H9 (cell line): ENCODE measurements at regions not wholly inside any gene's neighbourhood (a gene's known extent, or its start where the extent isn't known, plus 50 kb on each side); places are given as distances from the start of the nearest gene placed in this dataset.

Source experiments
- DNase-seq: peaks from one replicate; pipeline ENCODE4 v3.0.0-alpha.2; 2017
- H2AFZ ChIP-seq: one replicate; pipeline ENCODE4 v1.6.1; 2013; ENCODE audit warnings: mild to moderate bottlenecking, low read length, control low read depth, moderate library complexity
- H2AK5ac ChIP-seq: 2 replicates; pipeline ENCODE4 v1.6.1; 2013; ENCODE audit warnings: low read length, control low read depth, mixed read lengths; ENCODE audit not compliant: insufficient read length
- H2BK120ac ChIP-seq: one replicate; pipeline ENCODE4 v1.6.1; 2013; ENCODE audit warnings: low read depth, mild to moderate bottlenecking, low read length, control low read depth, inconsistent platforms; ENCODE audit not compliant: poor library complexity, severe bottlenecking
- H2BK12ac ChIP-seq: 2 replicates; pipeline ENCODE4 v1.6.1; 2013; ENCODE audit warnings: low read length, control low read depth, mixed read lengths, low read depth; ENCODE audit not compliant: insufficient read length
- H2BK15ac ChIP-seq: 2 replicates; pipeline ENCODE4 v1.6.1; 2013; ENCODE audit warnings: low read depth, low read length, control low read depth
- H2BK20ac ChIP-seq: one replicate; pipeline ENCODE4 v1.6.1; 2013; ENCODE audit warnings: low read depth, mild to moderate bottlenecking, low read length, control low read depth, inconsistent platforms; ENCODE audit not compliant: poor library complexity, severe bottlenecking
- H2BK5ac ChIP-seq: 2 replicates; pipeline ENCODE4 v1.6.1; 2013; ENCODE audit warnings: low read length, control low read depth, mixed read lengths; ENCODE audit not compliant: insufficient read length
- H3K14ac ChIP-seq: 2 replicates; pipeline ENCODE4 v1.6.1; 2013; ENCODE audit warnings: low read length, control low read depth; ENCODE audit not compliant: insufficient read depth
- H3K18ac ChIP-seq: 2 replicates; pipeline ENCODE4 v1.6.1; 2013; ENCODE audit warnings: low read depth, mild to moderate bottlenecking, mixed read lengths, low read length, control low read depth; ENCODE audit not compliant: insufficient read length
- H3K23ac ChIP-seq: 2 replicates; pipeline ENCODE4 v1.6.1; 2013; ENCODE audit warnings: low read length, control low read depth, mixed read lengths, low read depth; ENCODE audit not compliant: insufficient read length
- H3K23me2 ChIP-seq: 2 replicates; pipeline ENCODE4 v1.6.1; 2013; ENCODE audit warnings: low read depth, mild to moderate bottlenecking, mixed read lengths, low read length, control low read depth; ENCODE audit not compliant: insufficient read length, poor library complexity, severe bottlenecking
- H3K27ac ChIP-seq: 2 replicates; pipeline ENCODE4 v1.5.1; 2013; ENCODE audit warnings: low read length, control low read depth, mixed read lengths, low read depth; ENCODE audit not compliant: insufficient read length
- H3K27me3 ChIP-seq: 2 replicates; pipeline ENCODE4 v1.6.1; 2013; ENCODE audit warnings: low read length, control low read depth, inconsistent platforms; ENCODE audit not compliant: insufficient read depth
- H3K4ac ChIP-seq: 2 replicates; pipeline ENCODE4 v1.6.1; 2013; ENCODE audit warnings: low read depth, mild to moderate bottlenecking, control low read depth, inconsistent platforms, low read length, moderate library complexity
- H3K4me1 ChIP-seq: 2 replicates; pipeline ENCODE4 v1.6.1; 2013; ENCODE audit warnings: low read length, control low read depth, inconsistent platforms; ENCODE audit not compliant: insufficient read depth
- H3K4me2 ChIP-seq: 2 replicates; pipeline ENCODE4 v1.6.1; 2013; ENCODE audit warnings: low read length, control low read depth, mixed read lengths; ENCODE audit not compliant: insufficient read length, insufficient read depth
- H3K56ac ChIP-seq: 2 replicates; pipeline ENCODE4 v1.6.1; 2013; ENCODE audit warnings: low read depth, mild to moderate bottlenecking, mixed read lengths, low read length, control low read depth; ENCODE audit not compliant: insufficient read length
- H3K79me1 ChIP-seq: 2 replicates; pipeline ENCODE4 v1.6.1; 2013; ENCODE audit warnings: low read depth, mild to moderate bottlenecking, moderate library complexity, low read length, control low read depth, inconsistent platforms; ENCODE audit not compliant: insufficient read depth, poor library complexity, severe bottlenecking
- H3K79me2 ChIP-seq: 2 replicates; pipeline ENCODE4 v1.6.1; 2013; ENCODE audit warnings: low read length, control low read depth, inconsistent platforms; ENCODE audit not compliant: insufficient read depth
- H3K9ac ChIP-seq: 2 replicates; pipeline ENCODE4 v1.6.1; 2013; ENCODE audit warnings: low read length, control low read depth, mixed read lengths; ENCODE audit not compliant: insufficient read length; ENCODE audit errors: extremely low read depth
- H3K9me3 ChIP-seq: one replicate; pipeline ENCODE4 v1.6.1; 2013; ENCODE audit warnings: low read depth, low read length, inconsistent platforms; ENCODE audit not compliant: control insufficient read depth
- H3T11ph ChIP-seq: one replicate; pipeline ENCODE4 v1.6.1; 2013; ENCODE audit warnings: mild to moderate bottlenecking, low read length, control low read depth, inconsistent platforms
- H4K20me1 ChIP-seq: one replicate; pipeline ENCODE4 v1.6.1; 2013; ENCODE audit not compliant: control insufficient read depth, insufficient read length, insufficient read depth
- H4K5ac ChIP-seq: 2 replicates; pipeline ENCODE4 v1.6.1; 2013; ENCODE audit warnings: low read depth, mild to moderate bottlenecking, mixed read lengths, low read length, control low read depth; ENCODE audit not compliant: insufficient read length
- H4K8ac ChIP-seq: replicated peaks from 2 replicates; pipeline ENCODE4 v1.6.1; 2013; ENCODE audit warnings: low read length, control low read depth, mixed read lengths, low read depth; ENCODE audit not compliant: insufficient read length
- H4K91ac ChIP-seq: 2 replicates; pipeline ENCODE4 v1.6.1; 2013; ENCODE audit warnings: low read depth, mild to moderate bottlenecking, moderate library complexity, mixed read lengths, low read length, control low read depth; ENCODE audit not compliant: insufficient read length
- H3K27ac Mint-ChIP-seq, 3 experiments: 2 replicates in 2 of 3; 3 replicates in 1 of 3; pipeline ENCODE4 v1.8.0; 2020 to 2021; ENCODE audit warnings: mixed read lengths in 3 of 3, mild to moderate bottlenecking in 1 of 3, moderate library complexity in 1 of 3
- H3K27me3 Mint-ChIP-seq: 2 replicates; pipeline ENCODE4 v1.8.0; 2021; ENCODE audit warnings: low read depth, mild to moderate bottlenecking, moderate library complexity, mixed read lengths
- H3K36me3 Mint-ChIP-seq, 3 experiments: 2 replicates in 2 of 3; 3 replicates in 1 of 3; pipeline ENCODE4 v1.8.0; 2020 to 2021; ENCODE audit warnings: low read depth in 3 of 3, mixed read lengths in 3 of 3; ENCODE audit not compliant: insufficient read depth in 1 of 3
- H3K4me1 Mint-ChIP-seq, 2 experiments: 2 replicates each; pipeline ENCODE4 v1.8.0; 2020; ENCODE audit warnings: mixed read lengths in 2 of 2
- H3K4me3 Mint-ChIP-seq, 2 experiments: 2 replicates in 1 of 2; 3 replicates in 1 of 2; pipeline ENCODE4 v1.8.0; 2020 to 2021; ENCODE audit warnings: mild to moderate bottlenecking in 2 of 2, mixed read lengths in 2 of 2, moderate library complexity in 1 of 2
- H3K9me3 Mint-ChIP-seq, 2 experiments: 2 replicates in 1 of 2; 3 replicates in 1 of 2; pipeline ENCODE4 v1.8.0; 2020; ENCODE audit warnings: mild to moderate bottlenecking in 2 of 2, mixed read lengths in 2 of 2, moderate library complexity in 1 of 2
- WGBS: extraction: QIAGEN DNeasy Blood & Tissue Kit; methylation state at CpG from one replicate; pipeline ENCODE4 v1.1.7; 2013; ENCODE audit warnings: missing lambda C conversion rate, low lambda C conversion rate, mixed read lengths; ENCODE audit not compliant: insufficient read length; ENCODE audit errors: extremely low coverage; 5-methylcytosine and 5-hydroxymethylcytosine counted together
- TF ChIP-seq, protein P1 (sequence below): fragments of 200-600 bp; sonication (generic); conservative IDR thresholded peaks from 3 replicates; pipeline ENCODE4 v1.8.0; 2021; ENCODE audit warnings: antibody characterized with exemption, mild to moderate bottlenecking

DNA sequence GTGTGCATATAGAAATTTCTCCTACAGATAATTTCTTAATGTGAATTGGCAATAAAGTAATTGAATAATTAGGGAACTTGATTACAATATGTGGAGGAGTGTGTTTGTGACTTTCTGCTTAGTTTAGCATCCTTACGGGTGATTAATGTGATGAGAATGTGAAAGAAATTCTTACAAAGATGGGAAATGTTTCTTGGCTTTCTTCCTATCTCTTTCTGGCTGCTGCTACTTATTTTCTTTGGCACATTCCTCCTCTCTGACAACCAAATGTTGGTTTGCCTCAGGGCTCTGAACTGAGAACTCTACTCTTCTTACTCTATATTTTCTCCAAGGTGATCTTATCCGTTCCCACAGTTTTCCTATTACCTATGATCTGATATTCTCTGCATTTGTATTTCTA is 300.1 kb downstream of the TBC1D4 start:
- Histone ChIP-seq H3K9me3 (peaks cover 6% of the 10 kb centered on the region), H3K27me3 (no peaks in the 10 kb centered on the region), H4K5ac (no peak overlapping the region), H2BK15ac (no peak overlapping the region), H4K91ac (no peak overlapping the region), H3K4ac (no peak overlapping the region), H3K14ac (no peak overlapping the region), H3K4me1 (no peaks in the 10 kb centered on the region), H3K27ac (no peak overlapping the region), H3K18ac (no peak overlapping the region), H3K79me2 (no peaks in the 10 kb centered on the region), H3T11ph (no peak overlapping the region), H2BK20ac (no peak overlapping the region), H4K8ac (no peak overlapping the region), H2BK5ac (no peak overlapping the region), H3K23me2 (no peaks in the 10 kb centered on the region), H3K9ac (no peak overlapping the region), H4K20me1 (no peaks in the 10 kb centered on the region), H2AK5ac (no peak overlapping the region), H2BK12ac (no peak overlapping the region), H3K56ac (no peak overlapping the region), H3K79me1 (no peaks in the 10 kb centered on the region), H2AFZ (no peak overlapping the region), H3K23ac (no peak overlapping the region), H3K4me2 (no peak overlapping the region), H2BK120ac (no peak overlapping the region)
- no peaks in the 10 kb centered on the region for H3K4me1 Mint-ChIP-seq
- DNase-seq: no peak
- no peaks in the 10 kb centered on the region for H3K27me3 Mint-ChIP-seq
- H3K27ac Mint-ChIP-seq: no peak overlapping the region
- WGBS: no CpG with 5 or more reads among the region's 2 CpGs
- TF ChIP-seq, protein P1, sequence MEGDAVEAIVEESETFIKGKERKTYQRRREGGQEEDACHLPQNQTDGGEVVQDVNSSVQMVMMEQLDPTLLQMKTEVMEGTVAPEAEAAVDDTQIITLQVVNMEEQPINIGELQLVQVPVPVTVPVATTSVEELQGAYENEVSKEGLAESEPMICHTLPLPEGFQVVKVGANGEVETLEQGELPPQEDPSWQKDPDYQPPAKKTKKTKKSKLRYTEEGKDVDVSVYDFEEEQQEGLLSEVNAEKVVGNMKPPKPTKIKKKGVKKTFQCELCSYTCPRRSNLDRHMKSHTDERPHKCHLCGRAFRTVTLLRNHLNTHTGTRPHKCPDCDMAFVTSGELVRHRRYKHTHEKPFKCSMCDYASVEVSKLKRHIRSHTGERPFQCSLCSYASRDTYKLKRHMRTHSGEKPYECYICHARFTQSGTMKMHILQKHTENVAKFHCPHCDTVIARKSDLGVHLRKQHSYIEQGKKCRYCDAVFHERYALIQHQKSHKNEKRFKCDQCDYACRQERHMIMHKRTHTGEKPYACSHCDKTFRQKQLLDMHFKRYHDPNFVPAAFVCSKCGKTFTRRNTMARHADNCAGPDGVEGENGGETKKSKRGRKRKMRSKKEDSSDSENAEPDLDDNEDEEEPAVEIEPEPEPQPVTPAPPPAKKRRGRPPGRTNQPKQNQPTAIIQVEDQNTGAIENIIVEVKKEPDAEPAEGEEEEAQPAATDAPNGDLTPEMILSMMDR: no peak
- peaks cover 7 to 15% (median 12%) of the 10 kb centered on the region in 3 experiments; a peak in 6 of 7 replicates for H3K36me3 Mint-ChIP-seq
- no peak overlapping the region for H3K4me3 Mint-ChIP-seq
- peaks cover 10 to 17% of the 10 kb centered on the region in 2 experiments for H3K9me3 Mint-ChIP-seq
